ENCODE measurements at regions not wholly inside any gene's neighbourhood (a gene's known extent, or its start where the extent isn't known, plus 50 kb on each side); places are given as distances from the start of the nearest gene placed in this dataset.
"Not testable (repeated sequence)": the region's sequence is repeated elsewhere in the genome, so short reads cannot be mapped to it uniquely, and the experiment has no call there.

GRCh38 chr7:83731154-83731553 is 82.2 kb upstream of the SEMA3E start:
- Histone ChIP-seq H3K9me2 (ENCODE audit: insufficient read depth, low read length) (no peaks in the 10 kb centered on the region), H4K20me1 (ENCODE audit: insufficient read depth, low read length) (no peaks in the 10 kb centered on the region), H3K9me3 (ENCODE audit: low read length) (no peaks in the 10 kb centered on the region), H3K4me3 (ENCODE audit: low read depth, low read length, poor library complexity, severe bottlenecking) (no peak overlapping the region), H3K27ac (ENCODE audit: low read depth, low read length, poor library complexity, severe bottlenecking) (no peak overlapping the region), H3K36me3 (ENCODE audit: insufficient read depth, low read length) (no peaks in the 10 kb centered on the region), H3K4me1 (ENCODE audit: insufficient read depth, low read length, poor library complexity, severe bottlenecking) (no peaks in the 10 kb centered on the region), H3K4me2 (ENCODE audit: low read length) (no peak overlapping the region), H3K79me2 (ENCODE audit: insufficient read depth, low read depth, low read length) (no peaks in the 10 kb centered on the region), H2AFZ (ENCODE audit: low read length) (no peak overlapping the region)
- intact Hi-C loops (cut with micrococcal nuclease; ENCODE audit: unreplicated experiment), result no loop called here
- POLR2A ChIA-PET, result no interaction called here
- CTCF ChIA-PET (ENCODE audit: unreplicated experiment), result no interaction called here
- TF ChIP-seq EZH2phosphoT487 (IDR thresholded peaks at IDR 0.05; ENCODE audit: borderline replicate concordance, low read depth, low read length), result no peak
- TF ChIP-seq CTCF (conservative IDR thresholded peaks at IDR 0.05; ENCODE audit: low read length), result no peak
- no TSS peak for BruUV-seq (replicated peaks)
- DNase-seq (ENCODE audit: low spot score), result no peak

- intact Hi-C loops (cut with micrococcal nuclease; ENCODE audit: unreplicated experiment); POLR2A ChIA-PET; H3K36me3 ChIP-seq (ENCODE audit: insufficient read depth, low read length); H2AFZ ChIP-seq (ENCODE audit: low read length); BruUV-seq (replicated peaks); H3K4me3 ChIP-seq (ENCODE audit: low read depth, low read length, poor library complexity, severe bottlenecking); DNase-seq (ENCODE audit: low spot score); H4K20me1 ChIP-seq (ENCODE audit: insufficient read depth, low read length); H3K4me1 ChIP-seq (ENCODE audit: insufficient read depth, low read length, poor library complexity, severe bottlenecking); CTCF ChIA-PET (ENCODE audit: unreplicated experiment); H3K79me2 ChIP-seq (ENCODE audit: insufficient read depth, low read depth, low read length); H3K27ac ChIP-seq (ENCODE audit: low read depth, low read length, poor library complexity, severe bottlenecking); H3K9me2 ChIP-seq (ENCODE audit: insufficient read depth, low read length); H3K9me3 ChIP-seq (ENCODE audit: low read length); H3K4me2 ChIP-seq (ENCODE audit: low read length): not testable (repeated sequence)
Measured at GRCh38 chr7:83716923-83717322, 68.0 kb upstream of the SEMA3E start.

GRCh38 chr7:83708531-83708930 is 59.6 kb upstream of the SEMA3E start:
- Histone ChIP-seq H3K36me3 (ENCODE audit: insufficient read depth, low read length) (no peaks in the 10 kb centered on the region), H3K4me1 (ENCODE audit: insufficient read depth, low read length, poor library complexity, severe bottlenecking) (no peaks in the 10 kb centered on the region), H2AFZ (ENCODE audit: low read length) (no peak overlapping the region), H3K4me2 (ENCODE audit: low read length) (no peak overlapping the region), H3K9me2 (ENCODE audit: insufficient read depth, low read length) (no peaks in the 10 kb centered on the region), H4K20me1 (ENCODE audit: insufficient read depth, low read length) (no peaks in the 10 kb centered on the region), H3K27ac (ENCODE audit: low read depth, low read length, poor library complexity, severe bottlenecking) (no peak overlapping the region), H3K79me2 (ENCODE audit: insufficient read depth, low read depth, low read length) (no peaks in the 10 kb centered on the region), H3K4me3 (ENCODE audit: low read depth, low read length, poor library complexity, severe bottlenecking) (no peak overlapping the region), H3K9me3 (ENCODE audit: low read length) (no peaks in the 10 kb centered on the region)
- no TSS peak for BruUV-seq (replicated peaks)
- ChIA-PET CTCF (ENCODE audit: unreplicated experiment) (no interaction called here), POLR2A (interaction anchor here (0.6 kb wide), 1 partner anchor 11 kb away, joined by 3 read pairs; no protein-coding TSS in a partner anchor)
- intact Hi-C loops (cut with micrococcal nuclease; ENCODE audit: unreplicated experiment), result no loop called here
- TF ChIP-seq CTCF (conservative IDR thresholded peaks at IDR 0.05; ENCODE audit: low read length) (no peak), EZH2phosphoT487 (IDR thresholded peaks at IDR 0.05; ENCODE audit: borderline replicate concordance, low read depth, low read length) (no peak)
- no peak for DNase-seq (ENCODE audit: low spot score)
